H1 (cell line): ENCODE measurements at regions not wholly inside any gene's neighbourhood (a gene's known extent, or its start where the extent isn't known, plus 50 kb on each side); places are given as distances from the start of the nearest gene placed in this dataset.

Experiments used
- CTCF ChIA-PET: fragments of 300-600 bp; sonication (Branson Sonifier 250); formaldehyde crosslinking; loops from one replicate; lab custom pipeline; 2021; ENCODE audit not compliant: partially characterized antibody; lab: Charles Lee
- POLR2A ChIA-PET: fragments of 300-600 bp; sonication (Branson Sonifier 250); formaldehyde crosslinking; loops from one replicate; lab custom pipeline; 2021; ENCODE audit warnings: inconsistent platforms; ENCODE audit not compliant: partially characterized antibody; lab: Charles Lee
- DNase-seq, 2 experiments: peaks; one replicate each; pipeline versions ENCODE4 v3.0.0 to v3.0.0-alpha.2; 2010 to 2022; ENCODE audit warnings: low spot score in 2 of 2, low read depth in 1 of 2, mixed read lengths in 1 of 2
- FAIRE-seq: peaks from 2 replicates; lab custom pipeline; 2011; peaks lifted over from hg19 to GRCh38; lab: Jason Lieb, UNC
- H2AFZ ChIP-seq: 2 replicates; pipeline ENCODE4 v1.8.1; 2012; ENCODE audit warnings: low read length, inconsistent platforms
- H2AK5ac ChIP-seq: 2 replicates; pipeline ENCODE4 v1.6.1; 2013; ENCODE audit warnings: low read depth, low read length
- H2BK120ac ChIP-seq: replicated peaks from 2 replicates; pipeline ENCODE3; 2013; ENCODE audit warnings: low read depth, low read length, inconsistent platforms
- H2BK12ac ChIP-seq: 2 replicates; pipeline ENCODE4 v1.6.1; 2013; ENCODE audit warnings: low read depth, low read length
- H2BK15ac ChIP-seq: 2 replicates; pipeline ENCODE4 v1.6.1; 2013; ENCODE audit warnings: low read length
- H2BK20ac ChIP-seq: 2 replicates; pipeline ENCODE4 v1.6.1; 2013; ENCODE audit warnings: low read length
- H2BK5ac ChIP-seq: 2 replicates; pipeline ENCODE4 v1.6.1; 2013; ENCODE audit warnings: low read depth, low read length
- H3K14ac ChIP-seq: 2 replicates; pipeline ENCODE4 v1.6.1; 2013; ENCODE audit warnings: inconsistent platforms; ENCODE audit not compliant: insufficient read length
- H3K18ac ChIP-seq: 2 replicates; pipeline ENCODE4 v1.6.1; 2013; ENCODE audit warnings: low read length; ENCODE audit errors: extremely low read depth
- H3K23ac ChIP-seq: 2 replicates; pipeline ENCODE4 v1.6.1; 2013; ENCODE audit warnings: inconsistent platforms; ENCODE audit not compliant: insufficient read length
- H3K23me2 ChIP-seq: 2 replicates; pipeline ENCODE4 v1.6.1; 2013; ENCODE audit warnings: low read depth, low read length
- H3K27ac ChIP-seq: 2 replicates; pipeline ENCODE4 v1.6.1; 2011; ENCODE audit warnings: low read depth, low read length, inconsistent platforms
- H3K27me3 ChIP-seq, 4 experiments: replicated peaks in 1 of 4; 1 replicate in 1 of 4; 2 replicates in 3 of 4; pipeline versions ENCODE4 v1.6.1 to v1.8.1; 2011 to 2013; ENCODE audit warnings: low read length in 3 of 4, mild to moderate bottlenecking in 3 of 4, inconsistent platforms in 2 of 4, mixed read lengths in 2 of 4, moderate library complexity in 1 of 4; ENCODE audit not compliant: control insufficient read depth in 3 of 4, insufficient read depth in 3 of 4; ENCODE audit errors: extremely low read depth in 1 of 4
- H3K36me3 ChIP-seq, 4 experiments: 2 replicates each; pipeline versions ENCODE4 v1.6.1 to v1.8.1; 2011 to 2013; ENCODE audit warnings: mild to moderate bottlenecking in 4 of 4, low read length in 3 of 4, moderate library complexity in 2 of 4, control low read depth in 1 of 4, inconsistent platforms in 1 of 4; ENCODE audit not compliant: insufficient read depth in 4 of 4, control insufficient read depth in 2 of 4
- H3K4ac ChIP-seq: replicated peaks from 2 replicates; pipeline ENCODE3; 2013; ENCODE audit warnings: low read length, low read depth, mixed read lengths, inconsistent platforms; ENCODE audit not compliant: insufficient read length
- H3K4me1 ChIP-seq, 4 experiments: replicated peaks in 1 of 4; 1 replicate in 1 of 4; 2 replicates in 3 of 4; pipeline versions ENCODE4 v1.6.1 to v1.8.1; 2011 to 2013; ENCODE audit warnings: low read length in 3 of 4, inconsistent platforms in 2 of 4, mixed read lengths in 1 of 4; ENCODE audit not compliant: insufficient read depth in 4 of 4, control insufficient read depth in 3 of 4
- H3K4me2 ChIP-seq, 2 experiments: 2 replicates each; pipeline versions ENCODE4 v1.6.1 to v1.8.1; 2011 to 2013; ENCODE audit warnings: low read depth in 2 of 2, low read length in 2 of 2, control low read depth in 1 of 2, inconsistent platforms in 1 of 2, mild to moderate bottlenecking in 1 of 2; ENCODE audit not compliant: insufficient read depth in 1 of 2
- H3K4me3 ChIP-seq, 4 experiments: fragments of 200-600, 300-600 bp in 1 of 4; sonication (generic), shearing (Covaris generic), sonication (Bioruptor Twin) in 1 of 4; 2 replicates each; pipeline versions ENCODE4 v1.5.1 to v1.8.1; 2011 to 2016; ENCODE audit warnings: low read length in 4 of 4, low read depth in 3 of 4, control low read depth in 2 of 4, inconsistent platforms in 2 of 4, mild to moderate bottlenecking in 2 of 4, mixed read lengths in 1 of 4, moderate library complexity in 1 of 4; ENCODE audit not compliant: insufficient read depth in 2 of 4; ENCODE audit errors: extremely low read depth in 1 of 4
- H3K56ac ChIP-seq: replicated peaks from 2 replicates; pipeline ENCODE3; 2013; ENCODE audit warnings: low read depth, mild to moderate bottlenecking, mixed read lengths, low read length, inconsistent platforms; ENCODE audit not compliant: insufficient read length
- H3K79me1 ChIP-seq: 2 replicates; pipeline ENCODE4 v1.6.1; 2013; ENCODE audit warnings: low read depth, low read length, control low read depth
- H3K79me2 ChIP-seq, 2 experiments: 2 replicates each; pipeline versions ENCODE4 v1.6.1 to v1.8.1; 2012 to 2013; ENCODE audit warnings: low read length in 2 of 2, mild to moderate bottlenecking in 2 of 2, inconsistent platforms in 1 of 2; ENCODE audit not compliant: insufficient read depth in 2 of 2, control insufficient read depth in 1 of 2
- H3K9ac ChIP-seq, 4 experiments: replicated peaks in 1 of 4; 1 replicate in 1 of 4; 2 replicates in 3 of 4; pipeline versions ENCODE4 v1.6.1 to v1.8.1; 2011 to 2013; ENCODE audit warnings: low read depth in 3 of 4, low read length in 3 of 4, control low read depth in 2 of 4, mild to moderate bottlenecking in 2 of 4, moderate library complexity in 2 of 4, inconsistent platforms in 1 of 4; ENCODE audit errors: extremely low read depth in 1 of 4
- H3K9me3 ChIP-seq, 2 experiments: 2 replicates each; pipeline versions ENCODE4 v1.6.1 to v1.8.1; 2012 to 2013; ENCODE audit warnings: mild to moderate bottlenecking in 2 of 2, moderate library complexity in 2 of 2, control low read depth in 1 of 2, inconsistent platforms in 1 of 2, low read depth in 1 of 2, low read length in 1 of 2, mixed read lengths in 1 of 2; ENCODE audit not compliant: insufficient read depth in 2 of 2
- H4K20me1 ChIP-seq, 2 experiments: replicated peaks in 1 of 2; 2 replicates each; pipeline versions ENCODE3 to v1.8.1; 2011 to 2013; ENCODE audit warnings: inconsistent platforms in 2 of 2, low read length in 2 of 2, mild to moderate bottlenecking in 1 of 2; ENCODE audit not compliant: insufficient read depth in 2 of 2, control insufficient read depth in 1 of 2
- H4K5ac ChIP-seq: 2 replicates; pipeline ENCODE4 v1.6.1; 2013; ENCODE audit warnings: low read length, low read depth, mixed read lengths, inconsistent platforms; ENCODE audit not compliant: insufficient read length
- H4K8ac ChIP-seq: 2 replicates; pipeline ENCODE4 v1.8.0; 2013; ENCODE audit warnings: mild to moderate bottlenecking, moderate library complexity, low read length, inconsistent platforms; ENCODE audit not compliant: insufficient read depth; ENCODE audit errors: extremely low read depth
- H4K91ac ChIP-seq: replicated peaks from 2 replicates; pipeline ENCODE3; 2013; ENCODE audit warnings: low read length, mixed read lengths, inconsistent platforms; ENCODE audit not compliant: insufficient read length
- ATF2 ChIP-seq: IDR thresholded peaks from 2 replicates; pipeline ENCODE4 v1.6.1; 2012; ENCODE audit warnings: low read length, inconsistent platforms
- ATF3 ChIP-seq: IDR thresholded peaks from 2 replicates; pipeline ENCODE4 v1.6.1; 2011; ENCODE audit warnings: low read depth, mild to moderate bottlenecking, low read length; ENCODE audit not compliant: insufficient read depth
- E2F6 ChIP-seq: IDR thresholded peaks from 2 replicates; pipeline ENCODE4 v1.6.1; 2012; ENCODE audit warnings: inconsistent platforms
- KDM4A ChIP-seq: IDR thresholded peaks from one replicate; pipeline ENCODE4 v1.7.1; 2012; ENCODE audit warnings: low read depth, mild to moderate bottlenecking, moderate library complexity, low read length, inconsistent platforms; ENCODE audit not compliant: severe bottlenecking
- KDM5A ChIP-seq: fragments of 200-600 bp; IDR thresholded peaks from 2 replicates; pipeline ENCODE4 v1.7.1; 2012; ENCODE audit warnings: mild to moderate bottlenecking, low read length, inconsistent platforms, mixed read lengths
- MAX ChIP-seq: IDR thresholded peaks from 2 replicates; pipeline ENCODE4 v1.6.1; 2012; ENCODE audit warnings: inconsistent platforms
- POLR2A ChIP-seq, 2 experiments: IDR thresholded peaks; 1 replicate in 1 of 2; 2 replicates in 1 of 2; pipeline ENCODE4 v1.6.1; 2011; ENCODE audit warnings: low read depth in 2 of 2, low read length in 2 of 2, mild to moderate bottlenecking in 2 of 2; ENCODE audit errors: control extremely low read depth in 1 of 2
- RAD21 ChIP-seq, 2 experiments: IDR thresholded peaks in 1 of 2; conservative IDR thresholded peaks in 1 of 2; 2 replicates each; pipeline ENCODE4 v1.6.1; 2011; ENCODE audit warnings: low read depth in 2 of 2, low read length in 2 of 2, improper control_type of control experiment in 1 of 2, inconsistent platforms in 1 of 2, mild to moderate bottlenecking in 1 of 2, moderate library complexity in 1 of 2
- SIN3A ChIP-seq, 2 experiments: IDR thresholded peaks in 1 of 2; conservative IDR thresholded peaks in 1 of 2; 2 replicates each; pipeline ENCODE4 v1.6.1; 2011 to 2012; ENCODE audit warnings: low read length in 2 of 2, improper control_type of control experiment in 1 of 2, low read depth in 1 of 2, mild to moderate bottlenecking in 1 of 2
- TCF12 ChIP-seq: IDR thresholded peaks from 2 replicates; pipeline ENCODE4 v1.6.1; 2011; ENCODE audit warnings: low read depth, mild to moderate bottlenecking, low read length
- TEAD4 ChIP-seq: IDR thresholded peaks from 2 replicates; pipeline ENCODE4 v1.6.1; 2012; ENCODE audit warnings: low read depth, low read length, inconsistent platforms, mixed read lengths
- WGBS, 2 experiments: shearing (Covaris generic) in 1 of 2; methylation state at CpG; one replicate each; pipeline versions ENCODE4 v1.1.6 to v1.1.7; 2013 to 2015; ENCODE audit warnings: low lambda C conversion rate in 2 of 2, mixed read lengths in 2 of 2, inconsistent platforms in 1 of 2, low coverage in 1 of 2, missing lambda C conversion rate in 1 of 2; ENCODE audit not compliant: insufficient replicate concordance in 2 of 2, insufficient coverage in 1 of 2, insufficient read length in 1 of 2; ENCODE audit errors: extremely low coverage in 1 of 2, missing lambda C conversion rate in 1 of 2; 5-methylcytosine and 5-hydroxymethylcytosine counted together

- H4K91ac ChIP-seq, result no peak overlapping the region
- no peaks in the 10 kb centered on the region for H3K23me2 ChIP-seq
- H3K36me3 ChIP-seq, result no peaks in the 10 kb centered on the region
- no peaks in the 10 kb centered on the region for H3K4me1 ChIP-seq
- no peak overlapping the region for H2AFZ ChIP-seq
- no peak overlapping the region for H3K4me3 ChIP-seq
- H2BK15ac ChIP-seq, result no peak overlapping the region
- H3K9ac ChIP-seq, result no peak overlapping the region
- no peak overlapping the region for H2BK120ac ChIP-seq
- H3K4ac ChIP-seq, result no peak overlapping the region
- H3K4me2 ChIP-seq, result no peak overlapping the region
- DNase-seq (no peak), FAIRE-seq (no peak)
- no peak overlapping the region for H3K14ac ChIP-seq
- ChIA-PET POLR2A (no interaction called here), CTCF (interaction anchor here (0.9 kb wide), 1 partner anchor 15 kb away, joined by 3 read pairs; no protein-coding TSS in a partner anchor)
- H2BK20ac ChIP-seq, result no peak overlapping the region
- WGBS, 2 experiments, result 72% methylated on average over 1 of the region's 1 CpG; no CpG with 5 or more reads in 1 of the 2 experiments
- no peak overlapping the region for H2BK12ac ChIP-seq
- H3K23ac ChIP-seq, result no peak overlapping the region
- H3K56ac ChIP-seq, result no peak overlapping the region
- no peak overlapping the region for H2BK5ac ChIP-seq
- no peak overlapping the region for H4K5ac ChIP-seq
- H3K79me2 ChIP-seq, result no peaks in the 10 kb centered on the region
- H3K9me3 ChIP-seq, result peaks cover 0 to 7% of the 10 kb centered on the region in 2 experiments; a peak in 1 of 4 replicates
- H2AK5ac ChIP-seq, result no peak overlapping the region
- no peaks in the 10 kb centered on the region for H3K79me1 ChIP-seq
- H3K18ac ChIP-seq, result no peak overlapping the region
- no peak overlapping the region for H3K27ac ChIP-seq
- no peaks in the 10 kb centered on the region for H4K20me1 ChIP-seq
- H3K27me3 ChIP-seq, result no peaks in the 10 kb centered on the region
- no peak overlapping the region for H4K8ac ChIP-seq
- TF ChIP-seq SIN3A (conservative IDR thresholded peaks at IDR 0.05 in 1 of 2, IDR thresholded peaks at IDR 0.05 in 1 of 2; ENCODE audit: low read depth in 1 of 2, low read length in 2 of 2), result no peak
- no peak for TF ChIP-seq POLR2A (IDR thresholded peaks at IDR 0.05; ENCODE audit: control extremely low read depth in 1 of 2, low read depth in 2 of 2, low read length in 2 of 2)
- no peak for TF ChIP-seq E2F6
- no peak for TF ChIP-seq KDM4A
- TF ChIP-seq TCF12, result no peak
- TF ChIP-seq ATF3, result no peak
- no peak for TF ChIP-seq RAD21 (IDR thresholded peaks at IDR 0.05 in 1 of 2, conservative IDR thresholded peaks at IDR 0.05 in 1 of 2; ENCODE audit: low read depth in 2 of 2, low read length in 2 of 2)
- no peak for TF ChIP-seq TEAD4
- TF ChIP-seq KDM5A, result no peak
- TF ChIP-seq MAX, result no peak
- TF ChIP-seq ATF2, result no peak
These were observed 69.0 kb upstream of the FST start for GRCh38 chr5:53411388-53411787.
